Liver (tissue), 8 donors: ENCODE measurements at regions not wholly inside any gene's neighbourhood (a gene's known extent, or its start where the extent isn't known, plus 50 kb on each side); places are given as distances from the start of the nearest gene placed in this dataset.

Source experiments
- DNase-seq: peaks from one replicate; pipeline ENCODE4 v3.0.0-alpha.2; 2017; ENCODE audit warnings: low spot score
- H3K27ac ChIP-seq, 2 donors: one replicate each; pipeline ENCODE4 v1.7.0; 2013; ENCODE audit warnings: inconsistent platforms in 2 of 2, low read length in 2 of 2, control low read depth in 1 of 2, low read depth in 1 of 2, mild to moderate bottlenecking in 1 of 2
- H3K27me3 ChIP-seq, 4 donors: one replicate each; pipeline versions ENCODE4 v1.6.1 to v1.7.0; 2013; ENCODE audit warnings: low read length in 3 of 4, inconsistent platforms in 1 of 4, mild to moderate bottlenecking in 1 of 4, moderate library complexity in 1 of 4; ENCODE audit not compliant: control insufficient read depth in 4 of 4, insufficient read depth in 4 of 4
- H3K36me3 ChIP-seq, 4 donors: one replicate each; pipeline versions ENCODE4 v1.6.1 to v1.7.0; 2013; ENCODE audit warnings: low read length in 3 of 4, mild to moderate bottlenecking in 3 of 4, low read depth in 1 of 4, moderate library complexity in 1 of 4; ENCODE audit not compliant: control insufficient read depth in 4 of 4, insufficient read depth in 3 of 4
- H3K4me1 ChIP-seq, 4 donors: one replicate each; pipeline versions ENCODE4 v1.6.1 to v1.7.0; 2013; ENCODE audit warnings: low read length in 3 of 4, mild to moderate bottlenecking in 3 of 4, moderate library complexity in 1 of 4; ENCODE audit not compliant: control insufficient read depth in 4 of 4, insufficient read depth in 4 of 4
- H3K4me3 ChIP-seq, 3 donors: one replicate each; pipeline versions ENCODE4 v1.6.1 to v1.7.0; 2013; ENCODE audit warnings: low read length in 3 of 3, control low read depth in 1 of 3, low read depth in 1 of 3, mild to moderate bottlenecking in 1 of 3
- H3K9ac ChIP-seq, 2 donors: one replicate each; pipeline ENCODE4 v1.7.0; 2013; ENCODE audit warnings: low read length in 2 of 2, mild to moderate bottlenecking in 2 of 2, moderate library complexity in 2 of 2, control low read depth in 1 of 2, low read depth in 1 of 2
- H3K9me3 ChIP-seq, 4 donors: one replicate each; pipeline versions ENCODE4 v1.6.1 to v1.7.0; 2013; ENCODE audit warnings: low read length in 3 of 4; ENCODE audit not compliant: control insufficient read depth in 4 of 4
- ATF3 ChIP-seq: IDR thresholded peaks from 2 replicates; pipeline ENCODE4 v1.6.1; 2016; ENCODE audit warnings: antibody characterized with exemption
- EGR1 ChIP-seq, 2 donors: IDR thresholded peaks; 2 replicates each; pipeline ENCODE4 v1.6.1; 2016 to 2018; ENCODE audit warnings: antibody characterized with exemption in 2 of 2, low read depth in 2 of 2
- FOXA2 ChIP-seq: IDR thresholded peaks from 2 replicates; pipeline ENCODE4 v1.6.1; 2016; ENCODE audit warnings: antibody characterized with exemption
- GABPA ChIP-seq, 2 donors: IDR thresholded peaks in 1 of 2; conservative IDR thresholded peaks in 1 of 2; 2 replicates each; pipeline ENCODE4 v1.6.1; 2016; ENCODE audit warnings: antibody characterized with exemption in 2 of 2, mild to moderate bottlenecking in 1 of 2, moderate library complexity in 1 of 2
- HNF4A ChIP-seq, 2 donors: conservative IDR thresholded peaks; 2 replicates each; pipeline ENCODE4 v1.6.1; 2016; ENCODE audit warnings: antibody characterized with exemption in 2 of 2, mild to moderate bottlenecking in 2 of 2
- HNF4G ChIP-seq: IDR thresholded peaks from 2 replicates; pipeline ENCODE4 v1.6.1; 2016; ENCODE audit warnings: antibody characterized with exemption
- JUND ChIP-seq, 2 donors: IDR thresholded peaks; 2 replicates each; pipeline ENCODE4 v1.6.1; 2016; ENCODE audit warnings: antibody characterized with exemption in 2 of 2
- MAX ChIP-seq: IDR thresholded peaks from 2 replicates; pipeline ENCODE4 v1.6.1; 2016; ENCODE audit warnings: antibody characterized with exemption
- NR2F2 ChIP-seq: IDR thresholded peaks from 2 replicates; pipeline ENCODE4 v1.6.1; 2016; ENCODE audit warnings: antibody characterized with exemption
- RAD21 ChIP-seq, 2 donors: IDR thresholded peaks; 2 replicates each; pipeline ENCODE4 v1.6.1; 2016; ENCODE audit warnings: antibody characterized with exemption in 2 of 2, mild to moderate bottlenecking in 2 of 2
- REST ChIP-seq: IDR thresholded peaks from 2 replicates; pipeline ENCODE4 v1.6.1; 2016; ENCODE audit warnings: antibody characterized with exemption, mild to moderate bottlenecking
- RXRA ChIP-seq, 2 donors: IDR thresholded peaks; 2 replicates each; pipeline ENCODE4 v1.6.1; 2017 to 2018; ENCODE audit warnings: antibody characterized with exemption in 2 of 2, mild to moderate bottlenecking in 1 of 2
- TAF1 ChIP-seq: conservative IDR thresholded peaks from 2 replicates; pipeline ENCODE4 v1.6.1; 2016; ENCODE audit warnings: antibody characterized with exemption, mild to moderate bottlenecking
- YY1 ChIP-seq: IDR thresholded peaks from 2 replicates; pipeline ENCODE4 v1.6.1; 2016; ENCODE audit warnings: antibody characterized with exemption, mild to moderate bottlenecking
- WGBS: extraction: QIAGEN DNeasy Blood & Tissue Kit; methylation state at CpG from one replicate; pipeline ENCODE4 v1.1.7; 2013; 5-methylcytosine and 5-hydroxymethylcytosine counted together
- TF ChIP-seq, protein P1 (sequence below): IDR thresholded peaks from 2 replicates; pipeline ENCODE4 v1.6.1; 2016; ENCODE audit warnings: antibody characterized with exemption
- TF ChIP-seq, protein P2 (sequence below): fragments of 150-350 bp; IDR thresholded peaks from 2 replicates; pipeline ENCODE4 v1.5.1; 2017; ENCODE audit warnings: improper control_type of control experiment, low read depth, low read length; ENCODE audit not compliant: missing input control
- donor health status: healthy.
- donor health status: healthy.
- donor health status: healthy.
- donor health status: healthy.
- donor health status: healthy.

GRCh38 chr14:76675046-76675445, 86.2 kb upstream of the VASH1 start:
- H3K4me1 ChIP-seq, result peaks cover 0 to 2% (median 0%) of the 10 kb centered on the region in 4 donors
- 84% methylated on average over 11 of the region's 11 CpGs for WGBS
- H3K9ac ChIP-seq, result no peak overlapping the region
- no peak for DNase-seq
- no peaks in the 10 kb centered on the region for H3K27me3 ChIP-seq
- H3K4me3 ChIP-seq, result no peak overlapping the region
- TF ChIP-seq RXRA (IDR thresholded peaks at IDR 0.05) (no peak), EGR1 (IDR thresholded peaks at IDR 0.05; ENCODE audit: low read depth in 2 of 2) (no peak), TAF1 (no peak), GABPA (IDR thresholded peaks at IDR 0.05 in 1 of 2, conservative IDR thresholded peaks at IDR 0.05 in 1 of 2) (no peak), HNF4G (no peak), NR2F2 (no peak), REST (no peak), YY1 (no peak), RAD21 (IDR thresholded peaks at IDR 0.05) (no peak), JUND (IDR thresholded peaks at IDR 0.05) (no peak), MAX (no peak), FOXA2 (no peak), HNF4A (conservative IDR thresholded peaks at IDR 0.05) (no peak)
- TF ChIP-seq, protein P1, sequence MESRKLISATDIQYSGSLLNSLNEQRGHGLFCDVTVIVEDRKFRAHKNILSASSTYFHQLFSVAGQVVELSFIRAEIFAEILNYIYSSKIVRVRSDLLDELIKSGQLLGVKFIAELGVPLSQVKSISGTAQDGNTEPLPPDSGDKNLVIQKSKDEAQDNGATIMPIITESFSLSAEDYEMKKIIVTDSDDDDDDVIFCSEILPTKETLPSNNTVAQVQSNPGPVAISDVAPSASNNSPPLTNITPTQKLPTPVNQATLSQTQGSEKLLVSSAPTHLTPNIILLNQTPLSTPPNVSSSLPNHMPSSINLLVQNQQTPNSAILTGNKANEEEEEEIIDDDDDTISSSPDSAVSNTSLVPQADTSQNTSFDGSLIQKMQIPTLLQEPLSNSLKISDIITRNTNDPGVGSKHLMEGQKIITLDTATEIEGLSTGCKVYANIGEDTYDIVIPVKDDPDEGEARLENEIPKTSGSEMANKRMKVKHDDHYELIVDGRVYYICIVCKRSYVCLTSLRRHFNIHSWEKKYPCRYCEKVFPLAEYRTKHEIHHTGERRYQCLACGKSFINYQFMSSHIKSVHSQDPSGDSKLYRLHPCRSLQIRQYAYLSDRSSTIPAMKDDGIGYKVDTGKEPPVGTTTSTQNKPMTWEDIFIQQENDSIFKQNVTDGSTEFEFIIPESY, result no peak
- H3K9me3 ChIP-seq, result no peaks in the 10 kb centered on the region
- no peaks in the 10 kb centered on the region for H3K36me3 ChIP-seq
- H3K27ac ChIP-seq, result no peak overlapping the region

DNA sequence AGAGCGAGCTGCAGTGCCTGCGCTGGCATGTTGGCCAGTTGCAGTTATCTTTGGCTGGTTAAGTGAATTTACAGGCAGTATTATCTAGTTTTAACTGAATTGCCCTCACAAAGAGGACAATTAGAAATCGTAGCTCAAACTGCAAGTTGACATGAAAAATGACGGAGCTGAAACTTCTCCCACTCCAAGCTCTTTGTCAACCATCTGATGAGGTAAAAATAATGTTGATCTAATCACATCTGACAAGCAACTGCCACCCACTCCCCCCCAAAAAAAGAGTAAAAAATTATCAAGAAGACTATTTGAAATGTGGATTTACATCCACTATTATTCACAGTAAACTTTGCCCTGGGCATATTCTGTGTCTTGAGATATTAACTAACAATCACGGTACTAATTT, 84.7 kb upstream of the VASH1 start:
- Histone ChIP-seq H3K36me3 (no peaks in the 10 kb centered on the region), H3K27me3 (no peaks in the 10 kb centered on the region), H3K4me3 (no peak overlapping the region), H3K4me1 (peaks cover 0 to 2% (median 0%) of the 10 kb centered on the region in 4 donors), H3K27ac (no peak overlapping the region), H3K9ac (no peak overlapping the region), H3K9me3 (peaks cover 0 to 2% (median under 1%) of the 10 kb centered on the region in 4 donors)
- TF ChIP-seq EGR1 (IDR thresholded peaks at IDR 0.05; ENCODE audit: low read depth in 2 of 2), result no peak
- TF ChIP-seq, protein P2, sequence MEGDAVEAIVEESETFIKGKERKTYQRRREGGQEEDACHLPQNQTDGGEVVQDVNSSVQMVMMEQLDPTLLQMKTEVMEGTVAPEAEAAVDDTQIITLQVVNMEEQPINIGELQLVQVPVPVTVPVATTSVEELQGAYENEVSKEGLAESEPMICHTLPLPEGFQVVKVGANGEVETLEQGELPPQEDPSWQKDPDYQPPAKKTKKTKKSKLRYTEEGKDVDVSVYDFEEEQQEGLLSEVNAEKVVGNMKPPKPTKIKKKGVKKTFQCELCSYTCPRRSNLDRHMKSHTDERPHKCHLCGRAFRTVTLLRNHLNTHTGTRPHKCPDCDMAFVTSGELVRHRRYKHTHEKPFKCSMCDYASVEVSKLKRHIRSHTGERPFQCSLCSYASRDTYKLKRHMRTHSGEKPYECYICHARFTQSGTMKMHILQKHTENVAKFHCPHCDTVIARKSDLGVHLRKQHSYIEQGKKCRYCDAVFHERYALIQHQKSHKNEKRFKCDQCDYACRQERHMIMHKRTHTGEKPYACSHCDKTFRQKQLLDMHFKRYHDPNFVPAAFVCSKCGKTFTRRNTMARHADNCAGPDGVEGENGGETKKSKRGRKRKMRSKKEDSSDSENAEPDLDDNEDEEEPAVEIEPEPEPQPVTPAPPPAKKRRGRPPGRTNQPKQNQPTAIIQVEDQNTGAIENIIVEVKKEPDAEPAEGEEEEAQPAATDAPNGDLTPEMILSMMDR, result no peak
- no peak for TF ChIP-seq RXRA (IDR thresholded peaks at IDR 0.05)
- TF ChIP-seq RAD21 (IDR thresholded peaks at IDR 0.05), result no peak
- no peak for TF ChIP-seq JUND (IDR thresholded peaks at IDR 0.05)
- no peak for TF ChIP-seq FOXA2
- no peak for TF ChIP-seq ATF3
- TF ChIP-seq REST, result no peak
- no peak for TF ChIP-seq GABPA (IDR thresholded peaks at IDR 0.05 in 1 of 2, conservative IDR thresholded peaks at IDR 0.05 in 1 of 2)
- TF ChIP-seq HNF4A (conservative IDR thresholded peaks at IDR 0.05), result no peak
- TF ChIP-seq NR2F2, result no peak
- TF ChIP-seq MAX, result no peak
- no peak for DNase-seq
- WGBS, result 91% methylated on average over 5 of the region's 5 CpGs
